ENCODE measurements at regions not wholly inside any gene's neighbourhood (a gene's known extent, or its start where the extent isn't known, plus 50 kb on each side); places are given as distances from the start of the nearest gene placed in this dataset.

GRCh38 chr13:34681405-34681955, 260.6 kb upstream of the NBEA start:
- Mint-ChIP-seq H3K27ac (no peak overlapping the region), H3K4me3 (no peak overlapping the region), H3K27me3 (ENCODE audit: low read depth in 3 of 3) (peaks cover 0 to 2% (median 0%) of the 10 kb centered on the region in 3 donors), H3K4me1 (no peaks in the 10 kb centered on the region), H3K36me3 (no peaks in the 10 kb centered on the region), H3K9me3 (peaks cover 0 to 10% (median 3%) of the 10 kb centered on the region in 7 donors)
- Histone ChIP-seq H2AFZ (ENCODE audit: insufficient read depth, low read depth, low read length, poor library complexity, severe bottlenecking) (no peak overlapping the region), H3K9me3 (replicated peaks in 1 of 2; ENCODE audit: control insufficient read depth in 1 of 2, insufficient read depth in 1 of 2, low read length in 2 of 2) (no peaks in the 10 kb centered on the region), H3K79me2 (ENCODE audit: insufficient read depth, low read length) (no peaks in the 10 kb centered on the region), H4K20me1 (ENCODE audit: insufficient read depth, low read length) (no peaks in the 10 kb centered on the region), H3K27me3 (ENCODE audit: control insufficient read depth in 2 of 2, insufficient read depth in 2 of 2, low read length in 2 of 2) (no peaks in the 10 kb centered on the region), H3K4me3 (replicated peaks in 1 of 3; ENCODE audit: low read depth in 2 of 3, low read length in 3 of 3) (no peak overlapping the region), H3K4me2 (replicated peaks; ENCODE audit: extremely low read depth, low read length, poor library complexity, severe bottlenecking) (no peak overlapping the region), H3K36me3 (replicated peaks in 1 of 2; ENCODE audit: control insufficient read depth in 1 of 2, insufficient read depth in 2 of 2, low read length in 2 of 2) (no peaks in the 10 kb centered on the region), H3K9ac (ENCODE audit: insufficient read depth, low read length, poor library complexity, severe bottlenecking) (no peak overlapping the region), H3K4me1 (ENCODE audit: control insufficient read depth in 1 of 2, insufficient read depth in 2 of 2, low read length in 2 of 2) (no peaks in the 10 kb centered on the region), H3K27ac (ENCODE audit: low read depth in 1 of 2, low read length in 2 of 2) (no peak overlapping the region)
- TF ChIP-seq CTCF (IDR thresholded peaks at IDR 0.05) = no peak
- intact Hi-C loops (cut with micrococcal nuclease) = no loop called here
- no peak for DNase-seq
- 71% methylated on average over 1 of the region's 4 CpGs for WGBS (ENCODE audit: insufficient coverage)

- no peaks in the 10 kb centered on the region for H3K27me3 ChIP-seq (ENCODE audit: control insufficient read depth in 2 of 2, insufficient read depth in 2 of 2, low read length in 2 of 2)
- H3K27ac ChIP-seq (ENCODE audit: low read depth in 1 of 2, low read length in 2 of 2) = no peak overlapping the region
- H3K79me2 ChIP-seq (ENCODE audit: insufficient read depth, low read length) = no peaks in the 10 kb centered on the region
- no peaks in the 10 kb centered on the region for H3K36me3 Mint-ChIP-seq
- intact Hi-C loops (cut with micrococcal nuclease) = no loop called here
- H2AFZ ChIP-seq (ENCODE audit: insufficient read depth, low read depth, low read length, poor library complexity, severe bottlenecking) = no peak overlapping the region
- H3K9me3 Mint-ChIP-seq = peaks cover under 1 to 16% (median 4%) of the 10 kb centered on the region in 7 donors
- DNase-seq = no peak
- H3K27me3 Mint-ChIP-seq (ENCODE audit: low read depth in 3 of 3) = no peaks in the 10 kb centered on the region
- WGBS (ENCODE audit: insufficient coverage) = 92% methylated on average over 2 of the region's 2 CpGs
- peaks cover 13 to 18% of the 10 kb centered on the region in 2 donors for H3K9me3 ChIP-seq (replicated peaks in 1 of 2; ENCODE audit: control insufficient read depth in 1 of 2, insufficient read depth in 1 of 2, low read length in 2 of 2)
- H3K36me3 ChIP-seq (replicated peaks in 1 of 2; ENCODE audit: control insufficient read depth in 1 of 2, insufficient read depth in 2 of 2, low read length in 2 of 2) = no peaks in the 10 kb centered on the region
- no peak overlapping the region for H3K4me3 ChIP-seq (replicated peaks in 1 of 3; ENCODE audit: low read depth in 2 of 3, low read length in 3 of 3)
- H4K20me1 ChIP-seq (ENCODE audit: insufficient read depth, low read length) = no peaks in the 10 kb centered on the region
- no peaks in the 10 kb centered on the region for H3K4me1 Mint-ChIP-seq
- H3K9ac ChIP-seq (ENCODE audit: insufficient read depth, low read length, poor library complexity, severe bottlenecking) = no peak overlapping the region
- no peaks in the 10 kb centered on the region for H3K4me1 ChIP-seq (ENCODE audit: control insufficient read depth in 1 of 2, insufficient read depth in 2 of 2, low read length in 2 of 2)
- H3K4me2 ChIP-seq (replicated peaks; ENCODE audit: extremely low read depth, low read length, poor library complexity, severe bottlenecking) = no peak overlapping the region
- H3K4me3 Mint-ChIP-seq = no peak overlapping the region
- no peak overlapping the region for H3K27ac Mint-ChIP-seq
- TF ChIP-seq CTCF (IDR thresholded peaks at IDR 0.05) = no peak
These were observed 247.0 kb upstream of the NBEA start for GRCh38 chr13:34695063-34695462.
